AG09319 (cell line): ENCODE measurements at regions not wholly inside any gene's neighbourhood (a gene's known extent, or its start where the extent isn't known, plus 50 kb on each side); places are given as distances from the start of the nearest gene placed in this dataset.

Experiments used
- DNase-seq: peaks from one replicate; pipeline ENCODE4 v3.0.0-alpha.2; 2010; ENCODE audit warnings: low read depth; ENCODE audit errors: extremely low read depth
- CTCF ChIP-seq: IDR thresholded peaks from 2 replicates; pipeline ENCODE4 v1.5.1; 2011; ENCODE audit warnings: low read depth, mild to moderate bottlenecking, inconsistent platforms, low read length, moderate library complexity

GRCh38 chr3:102896851-102897621 is 462.2 kb downstream of the ZPLD1 start:
- DNase-seq, result no peak
- no peak for TF ChIP-seq CTCF

- no peak for TF ChIP-seq CTCF
- no peak for DNase-seq
Measured at GRCh38 chr3:102904629-102905028, 469.8 kb downstream of the ZPLD1 start.

DNA sequence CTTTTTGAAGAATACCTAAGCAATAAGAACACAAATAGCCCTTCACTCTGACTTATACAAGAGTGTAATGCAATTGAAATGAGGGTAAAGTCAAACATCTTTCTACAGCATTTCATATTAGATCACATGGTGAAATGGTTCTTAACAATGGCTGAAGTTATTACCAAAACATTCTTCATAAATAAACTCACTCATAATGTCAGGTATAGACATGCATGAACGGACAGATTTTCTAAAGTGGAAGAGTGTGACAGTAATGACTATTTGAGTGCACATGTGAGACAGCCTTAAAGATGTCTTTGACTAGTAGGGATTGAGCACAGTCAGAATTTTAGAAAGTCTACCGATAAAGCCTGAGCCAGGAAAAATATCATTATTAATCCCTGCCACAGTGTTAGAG is 471.0 kb downstream of the ZPLD1 start:
- no peak for DNase-seq

GRCh38 chr3:102906818-102907217 is 472.0 kb downstream of the ZPLD1 start:
- TF ChIP-seq CTCF, result no peak
- no peak for DNase-seq

More for the DNA sequence above, 471.0 kb downstream of the ZPLD1 start:
- TF ChIP-seq CTCF, result no peak

DNA sequence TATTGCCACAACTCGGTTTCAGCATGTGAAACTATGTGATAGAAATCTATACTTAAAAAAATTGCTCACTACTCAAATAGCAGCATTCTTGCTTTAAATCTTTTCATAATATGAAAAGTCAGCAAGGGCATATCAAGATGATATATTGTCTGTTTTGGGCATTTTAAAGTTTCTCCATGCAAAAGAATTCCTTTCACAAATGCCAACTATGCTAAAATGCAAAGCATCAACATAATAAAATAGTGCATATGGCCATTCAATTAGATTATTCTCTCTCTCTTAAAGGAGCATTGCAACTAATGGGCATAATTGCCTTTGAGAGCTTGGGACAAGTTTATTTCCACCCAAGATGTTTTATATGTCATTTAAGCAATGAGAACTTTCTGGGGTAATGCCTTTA is 475.1 kb downstream of the ZPLD1 start:
- no peak for TF ChIP-seq CTCF
- no peak for DNase-seq

DNA sequence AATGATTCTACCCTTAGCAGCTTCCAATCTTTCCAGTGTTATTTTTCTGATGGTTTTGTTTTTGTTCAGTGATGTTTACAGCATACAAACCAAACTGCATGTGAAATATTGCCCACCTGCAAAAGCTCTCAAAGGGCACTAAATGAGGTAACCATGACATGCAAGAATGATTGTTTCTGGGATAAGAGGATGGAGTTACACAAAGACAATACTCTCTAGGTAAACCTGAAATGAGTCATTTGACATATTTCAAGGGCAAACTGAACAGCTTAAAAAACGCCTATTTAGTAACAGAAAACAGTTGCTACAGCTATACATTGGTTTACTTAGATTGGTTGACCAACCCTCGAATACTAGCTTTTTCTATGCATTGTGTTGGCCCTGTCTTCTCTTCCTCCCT is 481.7 kb downstream of the ZPLD1 start:
- no peak for TF ChIP-seq CTCF
- no peak for DNase-seq

DNA sequence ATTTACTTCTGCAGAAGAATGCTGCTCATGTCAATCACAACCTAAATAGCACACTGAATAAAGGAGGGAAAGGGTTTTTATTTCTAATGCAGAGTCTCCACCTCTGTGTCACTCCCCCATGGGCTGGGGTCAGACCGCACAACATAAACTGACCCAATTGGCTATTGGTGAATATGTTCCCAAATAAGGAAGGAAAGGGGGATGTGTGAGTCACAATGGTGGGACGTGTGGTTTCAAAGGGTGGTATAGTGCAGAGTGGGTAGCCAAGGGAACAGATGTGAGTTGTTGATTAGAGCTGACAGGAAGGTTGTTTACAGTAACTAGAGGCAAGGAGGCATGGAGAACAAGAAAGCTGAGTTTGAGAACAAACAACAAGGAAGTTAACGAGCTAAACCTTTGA is 491.8 kb downstream of the ZPLD1 start:
- no peak for DNase-seq
- TF ChIP-seq CTCF, result no peak
